Vagina (tissue), 2 donors: ENCODE measurements at regions not wholly inside any gene's neighbourhood (a gene's known extent, or its start where the extent isn't known, plus 50 kb on each side); places are given as distances from the start of the nearest gene placed in this dataset.

Experiments
- DNase-seq, 2 donors: peaks; one replicate each; pipeline ENCODE4 v3.0.0-alpha.2; 2017; ENCODE audit errors: extremely low spot score in 2 of 2
- H3K27ac ChIP-seq: fragments of 200-600 bp; sonication (generic); one replicate; pipeline ENCODE4 v1.5.1; 2019
- H3K27me3 ChIP-seq: fragments of 200-600 bp; sonication (generic); one replicate; pipeline ENCODE4 v1.5.1; 2019
- H3K36me3 ChIP-seq, 2 donors: fragments of 200-600 bp; sonication (generic); one replicate each; pipeline ENCODE4 v1.5.1; 2017 to 2019
- H3K4me1 ChIP-seq: fragments of 200-600 bp; sonication (generic); one replicate; pipeline ENCODE4 v1.5.1; 2019
- H3K4me3 ChIP-seq, 2 donors: fragments of 200-600 bp; sonication (generic); 1 replicate in 1 of 2; 2 replicates in 1 of 2; pipeline ENCODE4 v1.5.1; 2016 to 2019
- H3K9me3 ChIP-seq: fragments of 200-600 bp; sonication (generic); one replicate; pipeline ENCODE4 v1.5.1; 2019
- POLR2A ChIP-seq, 2 donors: fragments of 450-650 bp; IDR thresholded peaks; one replicate each; pipeline ENCODE4 v1.6.1; 2017; ENCODE audit warnings: antibody characterized with exemption in 2 of 2, mild to moderate bottlenecking in 2 of 2, moderate library complexity in 2 of 2
- POLR2AphosphoS5 ChIP-seq, 2 donors: sonication (generic); formaldehyde crosslinking; IDR thresholded peaks; one replicate each; pipeline ENCODE4 v1.9.0; 2017; ENCODE audit warnings: antibody characterized with exemption in 2 of 2, mild to moderate bottlenecking in 2 of 2, low read depth in 1 of 2; ENCODE audit not compliant: insufficient read depth in 1 of 2
- intact Hi-C: fragments of 100-400 bp; cut with DNase I; formaldehyde crosslinking; loops from one replicate; pipeline ENCODE4 v1.15.1; 2023
- TF ChIP-seq, protein P1 (sequence below), 3 experiments: fragments of 450-650 bp in 2 of 3; fragments of 200-600 bp in 1 of 3; sonication (generic) in 1 of 3; IDR thresholded peaks; one replicate each; pipeline ENCODE4 v1.5.1; 2017 to 2019; ENCODE audit warnings: antibody characterized with exemption in 3 of 3, mild to moderate bottlenecking in 2 of 3, moderate library complexity in 2 of 3

DNA sequence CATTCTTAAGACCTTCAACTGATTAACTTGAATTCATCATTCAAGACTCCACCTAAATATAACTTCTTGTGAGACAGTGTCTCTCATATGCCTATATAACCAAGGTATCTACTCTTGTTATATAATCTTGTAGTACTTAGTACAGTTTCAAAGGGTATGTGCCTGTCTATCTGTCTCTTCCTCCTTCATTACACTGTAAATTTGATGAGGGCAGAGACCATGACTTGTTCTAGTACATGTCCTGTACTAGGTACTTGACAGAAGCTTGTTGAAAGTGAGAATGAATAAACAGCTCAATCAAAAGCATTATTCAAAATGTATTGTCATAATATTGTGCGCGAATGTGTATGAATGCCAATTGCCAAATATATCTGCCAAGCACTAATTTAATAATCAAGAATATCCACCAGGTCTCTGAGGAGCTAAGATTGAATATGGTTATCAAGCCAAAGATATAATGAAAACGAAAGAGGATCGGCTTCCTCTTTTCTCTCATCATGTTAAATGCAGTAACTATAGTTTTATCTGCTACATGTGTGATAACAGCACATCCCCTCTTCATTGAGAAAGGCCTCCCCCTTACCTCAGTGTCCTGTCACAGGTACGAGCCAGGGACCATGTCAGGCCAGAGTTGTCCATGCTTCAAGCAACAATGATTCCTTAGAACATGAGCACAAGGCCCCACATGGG is 117.3 kb downstream of the UCHL5 start:
- TF ChIP-seq, protein P1, sequence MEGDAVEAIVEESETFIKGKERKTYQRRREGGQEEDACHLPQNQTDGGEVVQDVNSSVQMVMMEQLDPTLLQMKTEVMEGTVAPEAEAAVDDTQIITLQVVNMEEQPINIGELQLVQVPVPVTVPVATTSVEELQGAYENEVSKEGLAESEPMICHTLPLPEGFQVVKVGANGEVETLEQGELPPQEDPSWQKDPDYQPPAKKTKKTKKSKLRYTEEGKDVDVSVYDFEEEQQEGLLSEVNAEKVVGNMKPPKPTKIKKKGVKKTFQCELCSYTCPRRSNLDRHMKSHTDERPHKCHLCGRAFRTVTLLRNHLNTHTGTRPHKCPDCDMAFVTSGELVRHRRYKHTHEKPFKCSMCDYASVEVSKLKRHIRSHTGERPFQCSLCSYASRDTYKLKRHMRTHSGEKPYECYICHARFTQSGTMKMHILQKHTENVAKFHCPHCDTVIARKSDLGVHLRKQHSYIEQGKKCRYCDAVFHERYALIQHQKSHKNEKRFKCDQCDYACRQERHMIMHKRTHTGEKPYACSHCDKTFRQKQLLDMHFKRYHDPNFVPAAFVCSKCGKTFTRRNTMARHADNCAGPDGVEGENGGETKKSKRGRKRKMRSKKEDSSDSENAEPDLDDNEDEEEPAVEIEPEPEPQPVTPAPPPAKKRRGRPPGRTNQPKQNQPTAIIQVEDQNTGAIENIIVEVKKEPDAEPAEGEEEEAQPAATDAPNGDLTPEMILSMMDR (IDR thresholded peaks at IDR 0.05), result no peak
- TF ChIP-seq POLR2A (IDR thresholded peaks at IDR 0.05) (no peak), POLR2AphosphoS5 (IDR thresholded peaks at IDR 0.05; ENCODE audit: insufficient read depth in 1 of 2, low read depth in 1 of 2) (no peak)
- no peaks in the 10 kb centered on the region for H3K4me1 ChIP-seq
- DNase-seq, result no peak
- no peak overlapping the region for H3K4me3 ChIP-seq
- H3K9me3 ChIP-seq, result no peaks in the 10 kb centered on the region
- no peaks in the 10 kb centered on the region for H3K27me3 ChIP-seq
- H3K36me3 ChIP-seq, result no peaks in the 10 kb centered on the region
- H3K27ac ChIP-seq, result no peak overlapping the region
- intact Hi-C loops, result no loop called here

GRCh38 chr1:192943108-192943507 is 116.1 kb downstream of the UCHL5 start:
- H3K36me3 ChIP-seq, result no peaks in the 10 kb centered on the region
- no peak for DNase-seq
- TF ChIP-seq, protein P1 (IDR thresholded peaks at IDR 0.05), result no peak
- no peaks in the 10 kb centered on the region for H3K9me3 ChIP-seq
- H3K27me3 ChIP-seq, result no peaks in the 10 kb centered on the region
- H3K4me1 ChIP-seq, result no peaks in the 10 kb centered on the region
- H3K4me3 ChIP-seq, result no peak overlapping the region
- intact Hi-C loops, result no loop called here
- H3K27ac ChIP-seq, result no peak overlapping the region

DNA sequence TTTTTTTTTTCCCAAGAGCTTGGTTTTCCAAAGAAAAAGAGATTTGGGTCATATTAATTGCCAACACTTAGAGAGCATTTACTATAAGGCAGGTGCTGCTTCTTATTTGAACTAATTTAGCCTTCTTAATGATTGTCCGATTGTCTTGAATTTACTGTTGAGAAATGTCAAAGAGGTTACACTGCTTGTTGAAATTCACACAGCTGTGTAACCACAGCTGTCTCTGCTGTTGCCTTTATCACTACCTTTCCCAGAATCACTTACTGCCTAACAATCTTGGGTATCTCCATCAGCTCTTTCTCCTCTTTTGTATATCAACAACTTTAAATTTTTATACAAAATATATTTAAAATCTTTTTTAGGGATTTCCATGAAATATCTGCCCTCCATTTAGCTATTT is 115.6 kb downstream of the UCHL5 start:
- no peak for DNase-seq
- Histone ChIP-seq H3K27ac (no peak overlapping the region), H3K4me1 (no peaks in the 10 kb centered on the region), H3K36me3 (no peaks in the 10 kb centered on the region), H3K9me3 (no peaks in the 10 kb centered on the region), H3K27me3 (no peaks in the 10 kb centered on the region), H3K4me3 (no peak overlapping the region)
- intact Hi-C loops, result no loop called here
- TF ChIP-seq POLR2AphosphoS5 (IDR thresholded peaks at IDR 0.05; ENCODE audit: insufficient read depth in 1 of 2, low read depth in 1 of 2) (no peak), POLR2A (IDR thresholded peaks at IDR 0.05) (no peak)
- TF ChIP-seq, protein P1 (IDR thresholded peaks at IDR 0.05), result no peak

GRCh38 chr1:192945390-192946130 is 113.6 kb downstream of the UCHL5 start:
- no peaks in the 10 kb centered on the region for H3K4me1 ChIP-seq
- no peak overlapping the region for H3K4me3 ChIP-seq
- intact Hi-C loops, result no loop called here
- no peaks in the 10 kb centered on the region for H3K36me3 ChIP-seq
- H3K27me3 ChIP-seq, result no peaks in the 10 kb centered on the region
- H3K9me3 ChIP-seq, result no peaks in the 10 kb centered on the region
- DNase-seq, result no peak
- H3K27ac ChIP-seq, result no peak overlapping the region
- no peak for TF ChIP-seq POLR2A (IDR thresholded peaks at IDR 0.05)
- TF ChIP-seq, protein P1 (IDR thresholded peaks at IDR 0.05), result no peak
- no peak for TF ChIP-seq POLR2AphosphoS5 (IDR thresholded peaks at IDR 0.05; ENCODE audit: insufficient read depth in 1 of 2, low read depth in 1 of 2)

- Histone ChIP-seq H3K36me3 (no peaks in the 10 kb centered on the region), H3K4me3 (no peak overlapping the region), H3K9me3 (no peaks in the 10 kb centered on the region), H3K27ac (no peak overlapping the region), H3K27me3 (no peaks in the 10 kb centered on the region), H3K4me1 (no peaks in the 10 kb centered on the region)
- intact Hi-C loops, result no loop called here
- no peak for TF ChIP-seq POLR2A (IDR thresholded peaks at IDR 0.05)
- TF ChIP-seq, protein P1 (IDR thresholded peaks at IDR 0.05), result no peak
- no peak for TF ChIP-seq POLR2AphosphoS5 (IDR thresholded peaks at IDR 0.05; ENCODE audit: insufficient read depth in 1 of 2, low read depth in 1 of 2)
- DNase-seq, result no peak
These were observed 109.4 kb downstream of the UCHL5 start for GRCh38 chr1:192949783-192950182.
